CD4-positive, alpha-beta T cell treated with Interferon gamma for 1 hour (primary cell): ENCODE measurements at regions not wholly inside any gene's neighbourhood (a gene's known extent, or its start where the extent isn't known, plus 50 kb on each side); places are given as distances from the start of the nearest gene placed in this dataset.
"Not testable (repeated sequence)": the region's sequence is repeated elsewhere in the genome, so short reads cannot be mapped to it uniquely, and the experiment has no call there.

Source experiments
- DNase-seq: peaks from one replicate; pipeline ENCODE4 v3.0.0-alpha.2; 2020

GRCh38 chr2:242010252-242011166, 141.0 kb downstream of the RTP5 start:
- DNase-seq: not testable (repeated sequence)

DNA sequence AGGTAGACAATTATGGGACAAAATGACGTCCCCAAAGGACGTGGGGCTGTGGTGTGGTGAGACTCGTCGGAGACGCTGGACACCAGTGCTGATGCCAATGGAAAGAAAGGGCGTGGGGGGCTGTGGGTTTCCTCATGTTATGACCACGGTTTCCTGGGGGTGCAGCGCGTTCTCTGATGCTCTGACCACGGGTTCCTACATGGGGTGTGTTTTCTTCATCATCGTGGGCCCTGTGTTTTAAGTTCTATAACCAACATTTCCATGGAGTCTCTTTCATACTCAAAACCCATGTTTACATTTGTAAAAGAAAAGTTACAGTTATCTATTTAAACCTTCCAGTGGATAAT, 141.6 kb downstream of the RTP5 start:
- DNase-seq: no peak

- no peak for DNase-seq
These were observed 142.0 kb downstream of the RTP5 start for GRCh38 chr2:242011516-242011915.

- DNase-seq: no peak
These were observed 142.6 kb downstream of the RTP5 start for GRCh38 chr2:242011991-242012764.

DNA sequence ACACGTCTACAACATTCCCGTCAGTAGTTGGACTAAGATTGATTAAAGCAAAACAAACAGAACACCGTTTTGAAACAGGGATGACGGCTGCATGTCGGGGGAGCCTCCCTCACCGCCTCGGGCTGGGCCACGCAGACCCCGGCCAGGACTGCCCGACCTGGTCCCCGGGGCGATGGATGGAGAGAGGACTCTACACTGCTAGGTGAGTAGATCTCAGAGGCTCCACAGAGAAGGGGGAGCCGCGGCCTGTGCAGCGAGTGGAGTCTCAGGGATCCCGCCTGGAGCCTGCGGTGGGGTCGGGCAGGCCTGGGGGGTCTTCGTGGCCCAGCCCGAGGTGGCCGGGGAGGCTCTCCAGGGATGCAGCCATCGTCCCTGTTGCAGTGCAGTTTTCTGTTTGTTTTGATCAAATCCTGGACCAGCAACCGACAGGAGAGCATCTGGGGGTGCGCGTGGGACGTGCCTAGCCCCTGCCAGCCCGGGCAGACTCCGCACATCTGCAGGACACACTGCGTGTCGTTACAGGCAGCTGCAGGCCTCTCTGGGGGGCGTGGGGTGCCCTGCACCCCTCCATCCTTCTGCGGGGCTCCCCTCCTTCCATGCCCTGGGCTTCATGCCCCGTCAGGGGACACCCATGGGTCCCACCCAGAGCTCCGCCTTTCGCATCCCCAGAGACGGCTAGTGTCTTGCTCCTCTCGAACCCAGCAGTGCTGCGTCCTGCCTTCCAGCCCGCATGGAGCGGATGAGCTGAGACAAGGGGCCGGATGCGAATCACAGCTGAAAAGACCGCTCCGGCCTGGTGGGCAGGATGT, 143.6 kb downstream of the RTP5 start:
- DNase-seq: no peak

DNA sequence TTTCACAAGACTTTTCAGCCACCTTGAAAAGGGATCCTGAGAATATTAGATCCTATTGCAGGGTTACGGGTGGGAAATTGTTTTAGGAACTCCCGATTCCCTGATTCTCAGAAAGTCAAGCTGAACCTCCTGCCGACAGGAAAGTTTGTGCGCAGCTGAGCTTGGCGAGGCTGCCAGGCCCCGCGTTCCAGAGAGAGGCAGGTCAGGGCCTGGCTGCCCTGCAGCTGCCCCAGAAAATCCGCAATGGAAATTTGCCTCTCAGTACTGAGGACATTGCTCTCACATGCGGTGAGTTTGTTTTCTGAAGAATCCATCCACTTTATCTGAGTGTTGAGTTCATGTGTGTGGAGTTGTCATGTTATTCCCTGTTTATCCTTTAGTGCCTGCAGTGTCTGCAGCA, 144.2 kb downstream of the RTP5 start:
- DNase-seq: no peak

- DNase-seq: no peak
These were observed 145.9 kb downstream of the RTP5 start for GRCh38 chr2:242015108-242016065.

GRCh38 chr2:242017086-242017485, 147.6 kb downstream of the RTP5 start:
- no peak for DNase-seq

- not testable (repeated sequence) for DNase-seq
These were observed 148.9 kb downstream of the RTP5 start for GRCh38 chr2:242018416-242018815.

- DNase-seq: no peak
These were observed 149.8 kb downstream of the RTP5 start for GRCh38 chr2:242019344-242019743.

DNA sequence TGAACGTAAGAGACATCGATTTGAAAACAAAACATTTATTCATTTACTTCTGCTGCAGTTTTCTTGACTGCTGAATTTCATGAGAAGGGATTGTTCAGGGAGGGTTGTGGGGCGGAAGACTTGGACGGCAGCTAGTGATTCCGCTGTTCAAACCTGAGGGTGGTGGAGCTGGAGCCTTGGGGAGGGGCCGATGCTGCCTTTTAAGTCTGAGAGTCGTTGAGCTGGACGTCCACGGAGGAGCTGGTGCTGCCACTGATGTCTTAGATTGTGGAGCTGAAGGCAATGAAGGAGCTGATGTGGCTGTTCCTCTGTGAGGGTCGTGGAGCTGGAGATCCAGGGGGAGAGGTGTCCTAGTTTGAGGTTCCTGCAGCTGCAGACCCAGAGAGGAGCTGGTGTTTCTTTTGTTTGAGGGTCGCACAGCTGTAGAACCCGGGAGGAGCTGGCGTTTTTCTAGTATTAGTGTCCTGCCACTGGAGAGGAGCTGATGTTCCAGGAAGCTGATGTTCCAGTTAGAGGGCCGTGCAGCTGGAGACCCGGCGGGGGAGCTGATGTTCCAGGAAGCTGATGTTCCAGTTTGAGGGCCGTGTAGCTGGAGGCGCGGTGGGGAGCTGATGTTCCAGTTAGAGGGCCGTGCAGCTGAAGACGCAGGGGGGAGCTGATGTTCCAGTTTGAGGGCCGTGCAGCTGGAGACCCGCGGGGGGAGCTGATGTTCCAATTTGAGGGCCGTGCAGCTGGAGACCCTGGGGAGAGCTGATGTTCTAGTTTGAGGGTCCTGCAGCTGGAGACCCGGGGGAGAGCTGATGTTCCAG, 150.9 kb downstream of the RTP5 start:
- no peak for DNase-seq

DNA sequence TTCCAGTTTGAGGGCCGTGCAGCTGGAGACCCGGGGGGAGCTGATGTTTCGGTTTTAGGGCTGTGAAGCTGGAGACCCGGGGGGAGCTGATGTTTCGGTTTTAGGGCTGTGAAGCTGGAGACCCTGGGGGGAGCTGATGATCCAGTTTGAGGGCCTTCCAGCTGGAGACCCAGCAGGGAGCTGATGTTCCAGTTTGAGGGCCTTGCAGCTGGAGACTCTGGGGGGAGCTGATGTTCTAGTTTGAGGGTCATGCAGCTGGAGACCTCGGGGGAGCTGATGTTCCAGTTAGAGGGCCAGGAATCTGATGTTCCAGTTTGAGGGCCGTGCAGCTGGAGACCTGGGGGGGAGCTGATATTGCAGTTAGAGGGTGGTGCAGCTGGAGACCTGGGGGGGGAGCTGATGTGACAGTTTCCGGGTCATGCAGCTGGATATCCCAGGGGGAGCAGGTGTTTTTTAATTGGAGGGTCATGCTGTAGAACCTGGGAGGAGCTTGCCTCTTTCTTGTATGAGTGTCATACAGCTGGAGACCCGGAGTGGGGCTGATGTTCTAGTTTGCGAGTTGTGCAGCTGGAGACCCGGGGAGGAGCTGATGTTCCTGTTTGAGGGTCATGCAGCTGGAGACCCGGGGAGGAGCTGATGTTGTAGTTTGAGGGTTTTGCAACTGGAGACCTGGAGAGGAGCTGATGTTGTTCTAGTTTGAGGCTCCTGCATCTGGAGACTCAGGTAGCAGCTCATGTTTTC, 153.2 kb downstream of the RTP5 start:
- DNase-seq: no peak

DNA sequence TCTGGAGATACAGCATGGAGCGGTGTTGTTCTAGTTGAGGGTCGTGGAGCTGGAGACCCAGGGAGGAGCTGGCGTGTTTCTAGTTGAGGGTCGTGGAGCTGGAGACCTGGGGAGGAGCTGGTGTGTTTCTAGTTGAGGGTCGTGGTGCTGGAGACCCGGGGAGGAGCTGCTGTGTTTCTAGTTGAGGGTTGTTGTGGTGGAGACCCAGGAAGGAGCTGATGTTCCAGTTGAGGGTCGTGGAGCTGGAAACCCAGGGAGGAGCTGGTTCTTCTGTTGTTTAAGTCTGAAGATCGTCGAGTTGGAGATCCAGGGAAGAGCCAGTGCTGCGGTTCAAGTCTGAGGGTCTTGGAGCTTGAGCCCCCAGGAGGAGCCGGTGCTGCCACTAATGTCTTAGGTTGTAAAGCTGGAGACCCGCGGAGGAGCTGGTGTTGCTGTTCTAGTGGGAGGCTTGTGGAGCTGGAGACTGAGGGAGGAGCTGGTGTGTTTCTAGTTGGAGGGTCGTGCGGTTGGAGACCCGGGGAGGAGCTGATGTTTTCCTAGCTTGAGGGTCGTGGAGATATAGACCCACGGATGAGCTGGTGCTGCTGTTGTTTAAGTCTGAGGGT, 155.3 kb downstream of the RTP5 start:
- DNase-seq: no peak

DNA sequence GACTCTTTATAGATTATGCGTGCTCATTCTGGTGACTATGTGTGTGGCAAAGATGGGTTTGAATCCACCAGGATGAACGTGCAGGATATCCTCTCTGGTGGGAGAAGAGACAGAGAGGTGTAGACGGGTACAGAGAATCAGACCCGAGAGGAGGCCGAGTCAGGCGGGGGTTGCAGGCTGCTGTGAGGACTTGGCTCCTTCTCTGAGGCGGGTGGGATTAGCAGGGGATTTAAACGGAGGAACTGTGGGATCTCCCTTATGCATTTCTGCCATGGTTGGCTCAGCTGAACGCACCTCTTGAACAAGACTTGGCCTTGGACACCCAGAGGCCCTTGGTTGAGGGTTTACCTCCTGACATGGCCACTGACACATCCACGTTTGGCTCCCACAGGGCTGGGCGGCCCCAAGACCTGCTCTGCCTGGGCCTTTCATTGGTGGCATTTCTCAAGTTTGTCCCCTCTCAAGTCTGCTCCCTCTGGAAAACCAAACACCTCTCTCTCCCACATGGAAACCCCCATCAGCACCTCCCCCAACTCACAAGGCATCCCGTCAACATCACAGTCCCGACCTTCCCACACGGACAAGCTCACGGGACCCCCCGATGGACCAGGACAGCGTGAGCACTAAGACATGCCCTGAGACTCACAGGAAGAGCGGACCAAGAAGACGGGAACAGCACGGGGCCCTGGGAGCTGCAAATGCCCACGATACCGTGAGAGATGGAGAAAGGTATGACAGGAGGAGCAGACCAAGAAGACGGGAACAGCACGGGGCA, 158.3 kb downstream of the RTP5 start:
- DNase-seq: no peak

DNA sequence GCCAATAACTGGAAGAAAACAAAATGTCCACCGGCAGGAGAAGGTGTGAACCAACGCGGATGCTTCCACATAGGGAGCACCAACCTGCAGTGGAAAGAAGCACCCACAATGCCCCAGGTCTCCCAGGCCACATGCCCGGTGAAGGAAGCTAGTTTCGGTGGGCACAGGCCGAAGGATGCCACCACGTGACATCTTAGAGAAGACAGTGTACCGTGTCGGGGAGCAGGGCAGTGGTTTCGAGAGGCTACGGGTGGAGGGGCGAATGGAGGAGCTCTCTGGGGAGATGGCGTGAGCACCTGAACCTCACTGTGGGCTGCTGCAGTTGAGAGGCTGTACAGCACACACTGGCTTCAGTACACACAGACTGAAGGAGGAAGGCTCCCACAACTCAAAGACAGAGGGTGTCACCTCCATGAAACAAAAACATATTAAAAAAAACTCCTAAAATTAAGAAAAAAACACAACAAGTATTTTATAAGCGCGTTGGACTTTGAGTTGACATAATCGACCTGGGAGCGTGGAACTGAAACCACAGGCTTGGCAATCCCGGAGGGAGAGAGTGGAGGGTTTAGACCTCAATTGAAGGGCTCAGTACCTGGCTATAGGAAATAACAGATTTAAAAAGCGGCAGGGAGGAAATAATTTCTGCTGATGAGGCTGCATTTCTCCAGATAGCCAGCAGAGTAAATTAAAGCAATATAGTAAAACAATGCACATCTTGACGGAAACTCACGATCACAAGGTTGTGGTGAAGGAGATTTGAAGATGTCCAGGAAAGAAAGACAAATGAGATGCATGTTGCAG, 160.1 kb downstream of the RTP5 start:
- DNase-seq: no peak

DNA sequence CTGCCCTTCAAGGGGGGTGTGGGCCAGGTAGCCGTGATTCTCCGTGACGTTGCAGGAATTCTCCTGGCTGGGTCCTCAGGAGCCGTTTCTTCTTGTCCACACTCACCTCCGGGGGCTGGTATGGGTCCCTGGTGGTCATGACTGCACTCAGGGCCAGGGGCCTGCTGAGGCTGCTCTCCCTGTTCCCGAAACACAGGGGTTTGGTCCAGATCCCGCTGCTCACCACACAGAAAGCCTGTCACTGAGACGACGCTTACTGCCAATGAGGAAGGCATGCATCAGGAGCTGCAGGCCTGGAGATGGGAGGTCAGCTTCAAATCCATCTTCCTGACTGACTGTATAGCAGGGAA, 160.7 kb downstream of the RTP5 start:
- DNase-seq: no peak

DNA sequence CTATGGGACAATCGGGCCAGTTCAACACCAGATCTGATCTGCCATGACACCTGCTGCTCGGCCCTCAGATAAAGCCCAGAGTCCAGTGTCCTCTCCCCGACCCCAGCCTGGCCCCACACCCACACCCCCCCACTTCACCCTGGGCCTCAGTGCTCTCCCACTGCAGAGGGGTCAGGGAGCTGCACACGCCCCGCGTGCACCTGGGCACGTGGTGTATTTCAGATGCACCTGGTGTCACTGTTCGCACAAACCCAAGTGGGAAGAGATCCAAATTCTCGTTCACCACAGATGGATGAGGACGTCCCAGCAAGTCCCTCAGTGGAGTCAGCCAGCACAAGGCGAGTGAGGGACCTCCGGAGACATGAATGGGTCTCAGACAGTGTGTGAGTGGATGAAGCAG, 161.3 kb downstream of the RTP5 start:
- no peak for DNase-seq

DNA sequence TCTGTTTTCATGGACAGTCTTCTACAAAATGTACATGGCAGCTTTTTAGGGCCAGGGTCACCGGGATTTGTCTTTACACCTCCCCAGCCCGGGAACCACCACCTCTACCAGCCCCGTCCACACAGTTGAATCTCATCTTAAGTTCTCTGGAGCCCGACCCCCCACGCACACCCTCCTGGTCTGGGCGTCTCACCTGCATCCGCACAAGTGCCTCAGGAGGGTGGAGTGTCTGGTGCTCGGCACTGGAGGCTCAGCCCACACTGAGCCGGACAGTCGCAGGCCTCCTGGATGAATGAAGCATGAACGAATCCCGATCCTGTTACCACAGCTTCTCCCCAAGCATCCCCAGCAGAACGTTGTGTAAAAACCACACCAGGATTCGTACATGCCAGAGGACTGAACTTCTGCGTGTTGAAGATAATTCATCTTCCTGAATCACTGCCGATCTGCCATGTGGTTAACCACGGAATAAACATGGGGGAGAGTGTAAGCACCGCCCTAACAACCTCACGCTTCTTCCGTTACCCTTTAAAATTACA, 162.0 kb downstream of the RTP5 start:
- peak; percentile 27 for DNase-seq
